Neural crest cell (in vitro differentiated cells): ENCODE measurements at regions not wholly inside any gene's neighbourhood (a gene's known extent, or its start where the extent isn't known, plus 50 kb on each side); places are given as distances from the start of the nearest gene placed in this dataset.

ENCODE experiments used
- DNase-seq: peaks from one replicate; pipeline ENCODE4 v3.0.0; 2021; ENCODE audit warnings: low read depth, mixed read lengths, low spot score
- H3K27ac Mint-ChIP-seq: one replicate; pipeline ENCODE4 v1.8.0; 2021; ENCODE audit warnings: mild to moderate bottlenecking, mixed read lengths; ENCODE audit not compliant: unreplicated experiment
- H3K27me3 Mint-ChIP-seq: 2 replicates; pipeline ENCODE4 v1.8.0; 2021; ENCODE audit warnings: low read depth, mild to moderate bottlenecking, mixed read lengths
- H3K36me3 Mint-ChIP-seq: 2 replicates; pipeline ENCODE4 v1.8.0; 2021; ENCODE audit warnings: low read depth, mild to moderate bottlenecking, mixed read lengths
- H3K4me1 Mint-ChIP-seq: 2 replicates; pipeline ENCODE4 v1.8.0; 2021; ENCODE audit warnings: mixed read lengths
- H3K4me3 Mint-ChIP-seq: one replicate; pipeline ENCODE4 v1.8.0; 2021; ENCODE audit warnings: mild to moderate bottlenecking, mixed read lengths
- H3K9me3 Mint-ChIP-seq: 2 replicates; pipeline ENCODE4 v1.8.0; 2021; ENCODE audit warnings: mixed read lengths
- CTCF ChIP-seq: fragments of 200-600 bp; sonication (generic); conservative IDR thresholded peaks from 2 replicates; pipeline ENCODE4 v1.5.0; 2021; ENCODE audit warnings: antibody characterized with exemption, mild to moderate bottlenecking

- Mint-ChIP-seq H3K27ac (peak overlapping the region; percentile 0), H3K4me1 (peaks cover 15% of the 10 kb centered on the region), H3K36me3 (no peaks in the 10 kb centered on the region), H3K9me3 (peaks cover 2% of the 10 kb centered on the region), H3K27me3 (no peaks in the 10 kb centered on the region), H3K4me3 (peak overlapping the region; percentile 3)
- no peak for DNase-seq
- no peak for TF ChIP-seq CTCF
Observed at GRCh38 chr6:165220045-165220444, 89.4 kb downstream of the C6orf118 start.

- Mint-ChIP-seq H3K4me3 (no peak overlapping the region), H3K9me3 (peaks cover 3% of the 10 kb centered on the region), H3K27ac (peak overlapping the region; percentile 0), H3K27me3 (no peaks in the 10 kb centered on the region), H3K4me1 (peaks cover 15% of the 10 kb centered on the region), H3K36me3 (no peaks in the 10 kb centered on the region)
- no peak for DNase-seq
- no peak for TF ChIP-seq CTCF
Observed at GRCh38 chr6:165219629-165220028, 89.8 kb downstream of the C6orf118 start.

GRCh38 chr6:165218829-165219228, 90.6 kb downstream of the C6orf118 start:
- H3K4me1 Mint-ChIP-seq, result peaks cover 15% of the 10 kb centered on the region
- TF ChIP-seq CTCF, result no peak
- H3K36me3 Mint-ChIP-seq, result no peaks in the 10 kb centered on the region
- H3K9me3 Mint-ChIP-seq, result peaks cover 3% of the 10 kb centered on the region
- DNase-seq, result no peak
- H3K4me3 Mint-ChIP-seq, result no peak overlapping the region
- H3K27me3 Mint-ChIP-seq, result no peaks in the 10 kb centered on the region
- no peak overlapping the region for H3K27ac Mint-ChIP-seq

GRCh38 chr6:165206798-165207197, 102.6 kb downstream of the C6orf118 start:
- Mint-ChIP-seq H3K27me3 (no peaks in the 10 kb centered on the region), H3K9me3 (peaks cover 4% of the 10 kb centered on the region), H3K27ac (no peak overlapping the region), H3K4me1 (no peaks in the 10 kb centered on the region), H3K36me3 (peaks cover 3% of the 10 kb centered on the region), H3K4me3 (no peak overlapping the region)
- no peak for DNase-seq
- TF ChIP-seq CTCF, result no peak

- Mint-ChIP-seq H3K27ac (no peak overlapping the region), H3K4me1 (no peaks in the 10 kb centered on the region), H3K9me3 (peaks cover 3% of the 10 kb centered on the region), H3K4me3 (no peak overlapping the region), H3K36me3 (peaks cover 4% of the 10 kb centered on the region), H3K27me3 (no peaks in the 10 kb centered on the region)
- DNase-seq, result no peak
- TF ChIP-seq CTCF, result no peak
Observed at GRCh38 chr6:165205632-165206031, 103.8 kb downstream of the C6orf118 start.
